Sigmoid colon (tissue), 6 donors: ENCODE measurements at regions not wholly inside any gene's neighbourhood (a gene's known extent, or its start where the extent isn't known, plus 50 kb on each side); places are given as distances from the start of the nearest gene placed in this dataset.

Source experiments
- DNase-seq: peaks from one replicate; pipeline ENCODE4 v3.0.0-alpha.2; 2019
- H3K27ac ChIP-seq, 4 donors: fragments of 200-600 bp; sonication (generic); one replicate each; pipeline ENCODE4 v1.5.1; 2016 to 2019; ENCODE audit warnings: mild to moderate bottlenecking in 1 of 4
- H3K27me3 ChIP-seq, 3 donors: fragments of 200-600 bp; sonication (generic); one replicate each; pipeline ENCODE4 v1.5.1; 2019; ENCODE audit warnings: mild to moderate bottlenecking in 1 of 3
- H3K36me3 ChIP-seq, 4 donors: fragments of 200-600 bp; sonication (generic); one replicate each; pipeline ENCODE4 v1.5.1; 2016 to 2019
- H3K4me1 ChIP-seq, 4 donors: fragments of 200-600 bp; sonication (generic); one replicate each; pipeline ENCODE4 v1.5.1; 2017 to 2019
- H3K4me3 ChIP-seq, 4 donors: fragments of 200-600 bp; sonication (generic); one replicate each; pipeline ENCODE4 v1.5.1; 2017 to 2019; ENCODE audit warnings: mild to moderate bottlenecking in 2 of 4, moderate library complexity in 1 of 4
- H3K9me3 ChIP-seq, 4 donors: fragments of 200-600 bp in 3 of 4; sonication (generic) in 3 of 4; one replicate each; pipeline versions ENCODE4 v1.5.1 to v1.6.1; 2013 to 2019
- EP300 ChIP-seq, 4 donors: sonication (generic); formaldehyde crosslinking; IDR thresholded peaks; one replicate each; pipeline ENCODE4 v1.6.1; 2017; ENCODE audit warnings: antibody characterized with exemption in 4 of 4
- POLR2A ChIP-seq, 2 donors: fragments of 450-650 bp; IDR thresholded peaks; one replicate each; pipeline ENCODE4 v1.6.1; 2016; ENCODE audit warnings: antibody characterized with exemption in 2 of 2, mild to moderate bottlenecking in 2 of 2, moderate library complexity in 2 of 2
- POLR2AphosphoS5 ChIP-seq, 4 donors: sonication (generic); formaldehyde crosslinking; IDR thresholded peaks; one replicate each; pipeline ENCODE4 v1.6.1; 2017; ENCODE audit warnings: antibody characterized with exemption in 4 of 4
- WGBS, 2 donors: extraction: QIAGEN DNeasy Blood & Tissue Kit; methylation state at CpG; one replicate each; pipeline ENCODE4 v1.1.7; 2013; 5-methylcytosine and 5-hydroxymethylcytosine counted together
- intact Hi-C: fragments of 100-400 bp; cut with DNase I; formaldehyde crosslinking; loops from one replicate; pipeline ENCODE4 v1.15.1; 2023
- TF ChIP-seq, protein P1 (sequence below), 4 experiments: fragments of 450-650 bp in 3 of 4; fragments of 200-600 bp in 1 of 4; IDR thresholded peaks; one replicate each; pipeline ENCODE4 v1.5.1; 2016 to 2019; ENCODE audit warnings: antibody characterized with exemption in 4 of 4, mild to moderate bottlenecking in 3 of 4, moderate library complexity in 2 of 4
- donor health status: healthy with polysubstance abuse.
- donor health status: healthy.

- no peak overlapping the region for H3K4me3 ChIP-seq
- intact Hi-C loops: no loop called here
- H3K4me1 ChIP-seq: peaks cover 0 to 9% (median 0%) of the 10 kb centered on the region in 4 donors
- H3K36me3 ChIP-seq: no peaks in the 10 kb centered on the region
- H3K27me3 ChIP-seq: no peaks in the 10 kb centered on the region
- no peak overlapping the region for H3K27ac ChIP-seq
- WGBS, 2 donors: 82 to 91% methylated on average over 14 of the region's 14 CpGs
- no peaks in the 10 kb centered on the region for H3K9me3 ChIP-seq
- no peak for DNase-seq
- TF ChIP-seq POLR2AphosphoS5 (IDR thresholded peaks at IDR 0.05) (no peak), POLR2A (IDR thresholded peaks at IDR 0.05) (no peak), EP300 (IDR thresholded peaks at IDR 0.05) (no peak)
- TF ChIP-seq, protein P1, sequence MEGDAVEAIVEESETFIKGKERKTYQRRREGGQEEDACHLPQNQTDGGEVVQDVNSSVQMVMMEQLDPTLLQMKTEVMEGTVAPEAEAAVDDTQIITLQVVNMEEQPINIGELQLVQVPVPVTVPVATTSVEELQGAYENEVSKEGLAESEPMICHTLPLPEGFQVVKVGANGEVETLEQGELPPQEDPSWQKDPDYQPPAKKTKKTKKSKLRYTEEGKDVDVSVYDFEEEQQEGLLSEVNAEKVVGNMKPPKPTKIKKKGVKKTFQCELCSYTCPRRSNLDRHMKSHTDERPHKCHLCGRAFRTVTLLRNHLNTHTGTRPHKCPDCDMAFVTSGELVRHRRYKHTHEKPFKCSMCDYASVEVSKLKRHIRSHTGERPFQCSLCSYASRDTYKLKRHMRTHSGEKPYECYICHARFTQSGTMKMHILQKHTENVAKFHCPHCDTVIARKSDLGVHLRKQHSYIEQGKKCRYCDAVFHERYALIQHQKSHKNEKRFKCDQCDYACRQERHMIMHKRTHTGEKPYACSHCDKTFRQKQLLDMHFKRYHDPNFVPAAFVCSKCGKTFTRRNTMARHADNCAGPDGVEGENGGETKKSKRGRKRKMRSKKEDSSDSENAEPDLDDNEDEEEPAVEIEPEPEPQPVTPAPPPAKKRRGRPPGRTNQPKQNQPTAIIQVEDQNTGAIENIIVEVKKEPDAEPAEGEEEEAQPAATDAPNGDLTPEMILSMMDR (IDR thresholded peaks at IDR 0.05): no peak
Observed at GRCh38 chr17:72423718-72424117, 302.9 kb downstream of the SOX9 start.

GRCh38 chr17:72424505-72425117, 303.8 kb downstream of the SOX9 start:
- peaks cover 0 to 9% (median 0%) of the 10 kb centered on the region in 4 donors for H3K4me1 ChIP-seq
- H3K9me3 ChIP-seq: no peaks in the 10 kb centered on the region
- WGBS, 2 donors: 92% methylated on average over 12 of the region's 12 CpGs
- H3K27ac ChIP-seq: no peak overlapping the region
- H3K27me3 ChIP-seq: no peaks in the 10 kb centered on the region
- H3K4me3 ChIP-seq: no peak overlapping the region
- intact Hi-C loops: no loop called here
- DNase-seq: no peak
- TF ChIP-seq POLR2AphosphoS5 (IDR thresholded peaks at IDR 0.05) (no peak), EP300 (IDR thresholded peaks at IDR 0.05) (no peak), POLR2A (IDR thresholded peaks at IDR 0.05) (no peak)
- no peaks in the 10 kb centered on the region for H3K36me3 ChIP-seq

DNA sequence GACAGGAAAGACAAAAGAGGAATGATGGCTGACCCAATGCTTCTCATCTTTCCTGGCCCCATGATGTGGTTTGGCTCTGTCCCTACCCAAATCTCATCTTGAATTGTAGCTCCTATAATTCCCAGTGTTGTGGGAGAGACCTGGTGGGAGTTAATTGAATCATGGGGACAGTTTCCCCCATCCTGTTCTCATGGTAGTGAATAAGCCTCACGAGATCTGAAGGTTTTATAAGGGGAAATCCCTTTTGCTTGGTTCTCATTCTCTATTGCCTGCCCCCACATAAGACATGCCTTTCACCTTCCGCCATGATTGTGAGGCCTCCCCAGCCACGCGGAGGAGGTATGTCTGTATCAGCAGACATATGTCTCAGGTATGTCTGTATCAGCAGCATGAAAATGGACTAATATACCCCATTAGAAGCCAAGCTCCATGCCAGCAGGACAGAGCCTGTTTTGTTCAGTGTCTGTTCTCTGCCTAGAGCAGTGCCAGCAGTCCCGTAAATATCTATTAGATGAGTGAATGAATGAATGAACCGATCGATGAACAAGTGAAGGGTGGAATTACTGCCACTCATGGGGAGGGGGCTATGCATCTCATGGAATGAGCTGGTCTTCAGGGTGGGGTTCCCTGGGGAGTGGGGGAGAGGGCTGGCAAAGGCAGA, 304.4 kb downstream of the SOX9 start:
- 90 to 91% methylated on average over 7 of the region's 7 CpGs for WGBS, 2 donors
- Histone ChIP-seq H3K4me1 (peaks cover 0 to 9% (median 0%) of the 10 kb centered on the region in 4 donors), H3K36me3 (no peaks in the 10 kb centered on the region), H3K27ac (no peak overlapping the region), H3K27me3 (no peaks in the 10 kb centered on the region), H3K4me3 (no peak overlapping the region), H3K9me3 (no peaks in the 10 kb centered on the region)
- intact Hi-C loops: no loop called here
- DNase-seq: no peak
- TF ChIP-seq EP300 (IDR thresholded peaks at IDR 0.05) (no peak), POLR2AphosphoS5 (IDR thresholded peaks at IDR 0.05) (no peak), POLR2A (IDR thresholded peaks at IDR 0.05) (no peak)
- TF ChIP-seq, protein P1 (IDR thresholded peaks at IDR 0.05): no peak

DNA sequence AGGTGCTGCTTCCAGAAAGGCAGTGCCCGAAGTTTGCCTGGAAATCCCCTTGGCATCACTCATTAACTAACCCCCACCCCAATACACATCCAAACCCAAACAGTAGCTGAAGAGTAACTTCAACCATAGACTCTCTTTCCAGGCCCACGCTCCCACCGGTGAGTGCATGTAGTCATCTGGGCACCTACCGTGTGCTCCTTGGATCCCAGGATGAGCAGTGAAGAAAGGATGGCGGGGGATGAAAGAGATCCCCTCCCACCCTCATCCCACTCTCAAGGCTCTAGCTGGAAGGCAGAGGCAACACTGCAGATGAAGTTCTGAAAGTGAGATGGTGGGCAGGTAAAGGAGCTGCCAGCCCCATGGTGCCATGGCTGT, 305.0 kb downstream of the SOX9 start:
- no peaks in the 10 kb centered on the region for H3K36me3 ChIP-seq
- no peak overlapping the region for H3K4me3 ChIP-seq
- H3K27ac ChIP-seq: no peak overlapping the region
- DNase-seq: no peak
- TF ChIP-seq, protein P1 (IDR thresholded peaks at IDR 0.05): no peak
- no peak for TF ChIP-seq EP300 (IDR thresholded peaks at IDR 0.05)
- no peak for TF ChIP-seq POLR2AphosphoS5 (IDR thresholded peaks at IDR 0.05)
- TF ChIP-seq POLR2A (IDR thresholded peaks at IDR 0.05): no peak
- peaks cover 0 to 9% (median 0%) of the 10 kb centered on the region in 4 donors for H3K4me1 ChIP-seq
- intact Hi-C loops: no loop called here
- no peaks in the 10 kb centered on the region for H3K9me3 ChIP-seq
- H3K27me3 ChIP-seq: no peaks in the 10 kb centered on the region
- WGBS, 2 donors: 79 to 83% methylated on average over 5 of the region's 5 CpGs

DNA sequence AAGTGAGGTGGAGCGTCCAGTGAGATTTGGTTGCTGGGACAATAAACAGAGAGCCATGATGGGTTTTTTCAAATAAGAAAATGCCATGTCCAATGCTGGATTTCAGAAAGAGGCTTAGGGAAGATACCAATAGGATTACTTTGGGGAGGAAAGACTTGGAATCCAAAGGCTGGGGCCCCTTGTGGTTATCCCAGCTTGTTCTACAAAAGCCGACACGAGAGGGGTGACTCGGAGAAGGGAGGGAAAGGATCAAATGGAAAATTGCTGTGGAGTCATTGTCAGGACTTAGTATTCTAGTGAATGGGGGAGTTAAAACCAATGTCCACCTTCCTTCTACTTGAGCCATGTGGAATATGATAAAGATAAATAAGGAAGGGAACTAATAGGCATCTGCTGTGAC, 305.5 kb downstream of the SOX9 start:
- Histone ChIP-seq H3K4me1 (peaks cover 0 to 4% (median 0%) of the 10 kb centered on the region in 4 donors), H3K27ac (no peak overlapping the region), H3K36me3 (no peaks in the 10 kb centered on the region), H3K9me3 (no peaks in the 10 kb centered on the region), H3K27me3 (no peaks in the 10 kb centered on the region), H3K4me3 (no peak overlapping the region)
- no peak for DNase-seq
- TF ChIP-seq POLR2AphosphoS5 (IDR thresholded peaks at IDR 0.05) (no peak), EP300 (IDR thresholded peaks at IDR 0.05) (no peak), POLR2A (IDR thresholded peaks at IDR 0.05) (no peak)
- TF ChIP-seq, protein P1 (IDR thresholded peaks at IDR 0.05): no peak
- WGBS, 2 donors: 78 to 84% methylated on average over 4 of the region's 4 CpGs
- intact Hi-C loops: no loop called here
